Thymus (tissue), 11 donors: ENCODE measurements at regions not wholly inside any gene's neighbourhood (a gene's known extent, or its start where the extent isn't known, plus 50 kb on each side); places are given as distances from the start of the nearest gene placed in this dataset.
"Not testable (repeated sequence)": the region's sequence is repeated elsewhere in the genome, so short reads cannot be mapped to it uniquely, and the experiment has no call there.

Experiments used
- DNase-seq, 9 donors: peaks; one replicate each; pipeline ENCODE4 v3.0.0-alpha.2; 2013; ENCODE audit warnings: low spot score in 9 of 9, low read depth in 6 of 9, missing footprints in 1 of 9
- H3K27ac ChIP-seq, 2 donors: one replicate each; pipeline ENCODE4 v1.5.1; 2013; ENCODE audit warnings: control low read depth in 1 of 2, low read depth in 1 of 2, low read length in 1 of 2, mild to moderate bottlenecking in 1 of 2, moderate library complexity in 1 of 2
- H3K27me3 ChIP-seq, 2 donors: one replicate each; pipeline ENCODE4 v1.5.1; 2013; ENCODE audit warnings: low read length in 1 of 2; ENCODE audit not compliant: control insufficient read depth in 2 of 2, insufficient read depth in 1 of 2
- H3K36me3 ChIP-seq, 2 donors: one replicate each; pipeline ENCODE4 v1.5.1; 2013; ENCODE audit warnings: low read length in 1 of 2, mild to moderate bottlenecking in 1 of 2, moderate library complexity in 1 of 2; ENCODE audit not compliant: control insufficient read depth in 2 of 2, insufficient read depth in 2 of 2
- H3K4me1 ChIP-seq, 2 donors: one replicate each; pipeline ENCODE4 v1.5.1; 2013; ENCODE audit warnings: low read length in 2 of 2; ENCODE audit not compliant: control insufficient read depth in 2 of 2, insufficient read depth in 2 of 2
- H3K4me3 ChIP-seq, 2 donors: one replicate each; pipeline ENCODE4 v1.5.1; 2013; ENCODE audit warnings: low read length in 2 of 2, control low read depth in 1 of 2, mild to moderate bottlenecking in 1 of 2
- H3K9me3 ChIP-seq, 2 donors: one replicate each; pipeline ENCODE4 v1.5.1; 2013; ENCODE audit warnings: low read length in 1 of 2, mild to moderate bottlenecking in 1 of 2; ENCODE audit not compliant: control insufficient read depth in 2 of 2, insufficient read depth in 1 of 2
- WGBS: extraction: QIAGEN DNeasy Blood & Tissue Kit; methylation state at CpG from one replicate; pipeline ENCODE4 v1.1.7; 2013; 5-methylcytosine and 5-hydroxymethylcytosine counted together
- donor health status: healthy.

DNA sequence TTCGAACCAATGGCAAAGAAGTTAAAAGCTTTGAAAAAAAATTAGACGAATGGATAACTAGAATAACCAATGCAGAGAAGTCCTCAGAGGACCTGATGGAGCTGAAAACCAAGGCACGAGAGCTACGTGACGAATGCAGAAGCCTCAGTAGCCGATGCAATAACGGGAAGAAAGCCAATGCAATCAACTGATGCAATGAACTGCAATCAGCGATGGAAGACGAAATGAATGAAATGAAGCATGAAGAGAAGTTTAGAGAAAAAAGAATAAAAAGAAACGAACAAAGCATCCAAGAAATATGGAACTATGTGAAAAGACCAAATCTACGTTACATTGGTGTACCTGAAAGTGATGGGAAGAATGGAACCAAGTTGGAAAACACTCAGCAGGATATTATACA lies 52.6 kb upstream of the MRPS30 start:
- not testable (repeated sequence) for H3K9me3 ChIP-seq, DNase-seq
- 93% methylated on average over 11 of the region's 11 CpGs for WGBS

DNA sequence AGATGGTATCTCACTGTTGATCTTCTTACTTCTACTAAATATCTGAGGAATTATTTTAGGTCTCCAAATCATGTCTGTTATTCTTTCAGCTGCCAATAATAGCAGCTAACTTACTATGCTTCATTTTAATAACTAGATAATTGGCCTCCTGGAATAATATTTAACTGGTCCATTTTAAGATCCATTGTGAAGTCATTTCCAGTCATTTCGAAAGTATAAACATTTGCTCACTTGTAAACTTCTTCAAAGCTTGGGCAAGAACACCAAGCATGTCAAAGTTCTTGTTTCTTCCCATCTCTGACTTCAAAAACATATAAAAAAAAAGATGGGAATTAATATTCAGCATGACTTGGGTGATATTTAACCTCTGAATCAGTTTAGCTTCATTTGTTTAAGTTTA lies 61.4 kb upstream of the MRPS30 start:
- DNase-seq: no peak
- Histone ChIP-seq H3K4me3 (no peak overlapping the region), H3K9me3 (no peaks in the 10 kb centered on the region), H3K27ac (no peak overlapping the region), H3K4me1 (no peaks in the 10 kb centered on the region), H3K27me3 (no peaks in the 10 kb centered on the region), H3K36me3 (no peaks in the 10 kb centered on the region)
- 77% methylated on average over 1 of the region's 1 CpG for WGBS

More for the DNA sequence above, 52.6 kb upstream of the MRPS30 start:
- H3K4me1 ChIP-seq, H3K36me3 ChIP-seq, H3K27ac ChIP-seq, H3K4me3 ChIP-seq, H3K27me3 ChIP-seq: not testable (repeated sequence)

DNA sequence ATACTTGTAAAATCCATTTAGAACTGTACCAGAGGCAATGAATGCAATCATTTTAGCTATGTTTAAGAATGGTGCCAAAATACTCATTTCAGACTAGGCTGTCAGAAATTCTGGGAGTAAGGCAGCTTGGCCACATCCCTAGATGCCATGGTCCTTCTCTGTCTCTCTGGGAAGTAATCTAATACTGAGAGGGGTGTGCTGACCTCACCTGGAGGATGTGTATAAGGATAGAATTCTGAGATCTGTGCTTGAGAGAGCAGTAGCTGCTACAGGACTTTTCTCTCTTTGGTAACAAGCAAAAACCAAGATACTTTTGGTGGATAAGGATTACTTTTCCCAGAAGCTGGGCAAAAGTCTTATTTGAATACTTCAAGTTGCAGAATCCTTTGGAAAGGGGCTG lies 68.1 kb upstream of the MRPS30 start:
- no peaks in the 10 kb centered on the region for H3K9me3 ChIP-seq
- no peak overlapping the region for H3K27ac ChIP-seq
- H3K36me3 ChIP-seq: no peaks in the 10 kb centered on the region
- H3K4me1 ChIP-seq: no peaks in the 10 kb centered on the region
- no peak for DNase-seq
- H3K27me3 ChIP-seq: no peaks in the 10 kb centered on the region
- no peak overlapping the region for H3K4me3 ChIP-seq

DNA sequence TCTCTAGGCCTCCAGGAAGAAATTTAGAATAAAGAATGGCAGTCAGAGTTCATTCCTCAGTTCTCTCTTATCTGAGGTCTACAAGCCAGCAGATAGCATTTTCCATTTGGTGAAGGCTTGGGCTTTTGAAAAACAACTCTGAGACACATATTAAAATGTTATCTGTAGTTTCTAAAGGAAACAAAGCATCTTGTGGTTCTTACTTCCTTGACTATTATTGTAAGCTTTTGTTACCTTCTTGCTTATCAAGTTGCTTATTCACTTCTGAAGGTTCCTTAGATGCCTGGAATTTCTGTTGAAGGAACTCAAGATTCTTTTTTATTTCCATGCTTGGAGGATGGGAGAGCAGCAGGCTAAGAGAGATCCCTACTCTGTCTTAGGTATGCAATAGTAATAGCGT lies 79.2 kb upstream of the MRPS30 start:
- 56% methylated on average over 1 of the region's 1 CpG for WGBS
- Histone ChIP-seq H3K36me3 (no peaks in the 10 kb centered on the region), H3K27me3 (no peaks in the 10 kb centered on the region), H3K27ac (no peak overlapping the region), H3K4me3 (no peak overlapping the region), H3K9me3 (no peaks in the 10 kb centered on the region), H3K4me1 (no peaks in the 10 kb centered on the region)
- DNase-seq: no peak

DNA sequence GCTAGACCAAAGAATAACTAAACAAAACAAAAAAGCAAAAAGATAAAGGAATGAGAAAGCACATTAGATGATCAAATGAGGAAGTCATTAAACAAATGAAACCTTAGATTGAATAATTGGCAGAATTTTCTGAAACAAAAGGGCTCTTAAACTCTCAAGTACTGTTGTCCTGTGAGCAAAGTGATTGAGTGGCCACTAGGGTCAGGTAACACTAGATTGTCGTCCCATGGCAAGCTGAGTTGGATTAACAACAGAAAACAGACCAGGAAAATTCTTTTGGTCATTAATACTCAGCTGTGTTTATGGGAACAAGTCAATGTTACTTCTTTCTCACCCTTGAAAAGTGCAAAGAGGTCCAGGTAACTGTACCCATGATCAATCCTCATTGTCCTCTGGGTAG lies 81.6 kb upstream of the MRPS30 start:
- Histone ChIP-seq H3K4me1 (no peaks in the 10 kb centered on the region), H3K9me3 (no peaks in the 10 kb centered on the region), H3K36me3 (no peaks in the 10 kb centered on the region), H3K27ac (no peak overlapping the region), H3K4me3 (no peak overlapping the region), H3K27me3 (no peaks in the 10 kb centered on the region)
- WGBS: 79% methylated on average over 1 of the region's 1 CpG
- no peak for DNase-seq

DNA sequence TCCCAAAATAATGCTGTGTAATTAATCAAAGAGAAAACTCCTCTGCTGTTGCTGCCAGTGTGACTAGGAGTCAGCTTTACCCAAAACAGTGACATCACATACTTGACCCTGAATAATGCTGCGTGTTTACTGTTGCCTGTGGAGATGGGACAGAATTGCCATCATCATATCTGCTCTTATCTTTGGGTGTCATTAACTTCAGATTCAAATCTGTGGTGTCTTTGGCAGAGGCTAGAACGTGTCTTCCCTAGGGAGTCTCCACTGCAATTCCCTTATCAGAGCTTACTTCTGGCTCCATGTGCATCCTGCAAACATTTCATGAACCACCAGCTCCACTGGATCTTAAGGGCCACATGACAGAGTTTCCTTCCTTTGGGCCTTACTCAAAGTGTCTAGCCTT lies 88.9 kb upstream of the MRPS30 start:
- no peaks in the 10 kb centered on the region for H3K27me3 ChIP-seq
- 56% methylated on average over 2 of the region's 2 CpGs for WGBS
- H3K36me3 ChIP-seq: no peaks in the 10 kb centered on the region
- DNase-seq: no peak
- H3K27ac ChIP-seq: no peak overlapping the region
- H3K4me1 ChIP-seq: no peaks in the 10 kb centered on the region
- H3K4me3 ChIP-seq: no peak overlapping the region
- no peaks in the 10 kb centered on the region for H3K9me3 ChIP-seq

DNA sequence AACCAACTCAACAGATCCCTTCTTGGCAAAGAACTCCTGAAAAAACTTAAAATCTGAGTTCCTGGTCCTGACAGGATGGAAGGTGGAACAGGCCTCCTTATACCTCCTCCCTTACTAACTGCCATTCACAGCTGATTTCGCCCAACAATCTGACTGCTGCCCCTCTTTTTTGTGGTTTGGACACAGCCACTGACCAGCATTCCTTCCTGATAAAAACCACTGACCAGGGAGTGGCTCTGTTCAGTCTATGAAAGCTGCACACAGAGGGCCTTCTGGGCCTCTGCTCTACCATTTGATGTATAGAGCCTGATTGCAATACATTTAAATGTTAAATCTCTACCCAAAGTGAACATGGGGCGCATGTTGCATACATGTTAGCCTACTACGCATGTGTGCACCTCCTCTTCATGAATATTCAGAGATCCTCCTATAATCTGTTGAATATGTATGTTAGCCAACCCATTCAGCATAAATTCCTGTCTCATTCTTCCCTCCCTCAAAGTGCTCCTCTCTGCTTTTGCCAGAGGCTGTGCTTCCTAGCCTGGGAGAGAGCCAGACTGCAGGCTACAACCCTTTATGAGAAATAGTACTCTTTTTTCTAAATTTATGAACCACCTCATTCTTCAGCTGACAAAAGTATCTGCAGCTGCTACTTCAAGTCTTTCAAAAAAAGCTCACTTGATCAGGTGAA lies 93.7 kb upstream of the MRPS30 start:
- Histone ChIP-seq H3K27me3 (no peaks in the 10 kb centered on the region), H3K27ac (no peak overlapping the region), H3K9me3 (no peaks in the 10 kb centered on the region), H3K36me3 (no peaks in the 10 kb centered on the region), H3K4me1 (no peaks in the 10 kb centered on the region), H3K4me3 (no peak overlapping the region)
- 81% methylated on average over 3 of the region's 3 CpGs for WGBS
- DNase-seq: no peak

DNA sequence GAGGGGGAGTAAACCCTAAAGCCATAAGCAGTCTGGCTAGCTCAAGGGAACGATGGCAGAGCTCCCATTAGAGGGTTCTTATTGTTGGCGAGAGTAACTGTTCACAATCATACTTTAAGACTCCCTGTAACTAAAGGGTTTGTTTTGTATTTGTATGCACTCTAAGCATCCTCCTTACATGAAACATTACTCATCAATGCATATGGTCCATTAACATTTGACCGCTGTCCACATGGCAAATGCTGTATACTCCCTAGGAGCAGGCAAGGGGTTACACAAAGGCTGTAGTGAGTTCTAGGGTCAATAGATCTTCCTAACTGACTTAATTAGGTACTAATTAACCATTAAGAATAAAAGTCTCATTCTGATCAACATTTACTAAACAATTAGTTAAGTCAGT lies 95.3 kb upstream of the MRPS30 start:
- H3K9me3 ChIP-seq: no peaks in the 10 kb centered on the region
- no peaks in the 10 kb centered on the region for H3K36me3 ChIP-seq
- 92% methylated on average over 3 of the region's 3 CpGs for WGBS
- H3K4me1 ChIP-seq: no peaks in the 10 kb centered on the region
- no peak overlapping the region for H3K4me3 ChIP-seq
- DNase-seq: no peak
- no peaks in the 10 kb centered on the region for H3K27me3 ChIP-seq
- no peak overlapping the region for H3K27ac ChIP-seq

DNA sequence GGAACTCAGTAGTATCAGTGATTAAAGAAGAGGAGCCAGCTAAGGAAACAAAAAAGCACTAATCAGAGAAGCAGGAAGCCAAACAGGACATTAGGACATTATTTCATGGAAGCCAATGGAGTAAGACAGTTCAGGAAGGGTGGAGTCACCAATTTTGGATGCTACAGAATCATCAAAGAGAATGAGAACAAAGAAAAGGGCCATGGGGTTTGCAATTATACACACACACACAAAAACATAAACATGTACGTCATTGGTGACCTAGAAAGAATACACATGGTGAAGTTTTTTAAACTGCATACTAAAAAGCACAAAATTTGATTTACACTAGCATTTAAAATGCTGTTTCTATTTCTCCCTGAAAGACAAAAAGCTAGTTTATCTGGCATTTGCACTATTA lies 96.8 kb upstream of the MRPS30 start:
- Histone ChIP-seq H3K36me3 (no peaks in the 10 kb centered on the region), H3K4me3 (no peak overlapping the region), H3K27me3 (no peaks in the 10 kb centered on the region), H3K4me1 (no peaks in the 10 kb centered on the region), H3K9me3 (no peaks in the 10 kb centered on the region), H3K27ac (no peak overlapping the region)
- DNase-seq: no peak
- WGBS: 79% methylated on average over 1 of the region's 1 CpG

DNA sequence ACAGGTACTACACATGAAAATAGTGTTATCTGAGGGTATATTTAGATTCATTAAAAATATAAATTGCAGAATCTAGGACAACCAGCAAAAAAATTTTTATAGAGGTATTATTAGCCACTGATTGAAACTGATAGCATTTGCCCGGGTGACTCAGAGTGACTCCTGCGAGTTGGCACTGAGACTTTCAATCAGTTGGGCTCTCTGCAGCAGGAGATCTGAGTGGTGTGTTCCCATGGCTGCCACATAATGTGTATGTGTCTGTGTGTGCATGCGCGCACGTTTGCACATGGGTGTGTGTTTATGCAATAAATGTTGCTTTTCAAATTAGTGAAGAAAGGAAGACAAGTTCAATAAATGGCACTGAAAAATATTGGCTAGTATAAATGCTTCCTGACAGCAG lies 100.1 kb upstream of the MRPS30 start:
- WGBS: 94% methylated on average over 5 of the region's 5 CpGs
- Histone ChIP-seq H3K27me3 (no peaks in the 10 kb centered on the region), H3K36me3 (no peaks in the 10 kb centered on the region), H3K27ac (no peak overlapping the region), H3K9me3 (no peaks in the 10 kb centered on the region), H3K4me3 (no peak overlapping the region), H3K4me1 (no peaks in the 10 kb centered on the region)
- no peak for DNase-seq
